HG02759 (cell line): ENCODE measurements at regions not wholly inside any gene's neighbourhood (a gene's known extent, or its start where the extent isn't known, plus 50 kb on each side); places are given as distances from the start of the nearest gene placed in this dataset.

Experiments used
- ATAC-seq: cut with Tn5 transposase; IDR thresholded peaks from one replicate; pipeline ENCODE4 v1.9.1; 2021; ENCODE audit warnings: mild to moderate bottlenecking, moderate library complexity; ENCODE audit not compliant: unreplicated experiment

DNA sequence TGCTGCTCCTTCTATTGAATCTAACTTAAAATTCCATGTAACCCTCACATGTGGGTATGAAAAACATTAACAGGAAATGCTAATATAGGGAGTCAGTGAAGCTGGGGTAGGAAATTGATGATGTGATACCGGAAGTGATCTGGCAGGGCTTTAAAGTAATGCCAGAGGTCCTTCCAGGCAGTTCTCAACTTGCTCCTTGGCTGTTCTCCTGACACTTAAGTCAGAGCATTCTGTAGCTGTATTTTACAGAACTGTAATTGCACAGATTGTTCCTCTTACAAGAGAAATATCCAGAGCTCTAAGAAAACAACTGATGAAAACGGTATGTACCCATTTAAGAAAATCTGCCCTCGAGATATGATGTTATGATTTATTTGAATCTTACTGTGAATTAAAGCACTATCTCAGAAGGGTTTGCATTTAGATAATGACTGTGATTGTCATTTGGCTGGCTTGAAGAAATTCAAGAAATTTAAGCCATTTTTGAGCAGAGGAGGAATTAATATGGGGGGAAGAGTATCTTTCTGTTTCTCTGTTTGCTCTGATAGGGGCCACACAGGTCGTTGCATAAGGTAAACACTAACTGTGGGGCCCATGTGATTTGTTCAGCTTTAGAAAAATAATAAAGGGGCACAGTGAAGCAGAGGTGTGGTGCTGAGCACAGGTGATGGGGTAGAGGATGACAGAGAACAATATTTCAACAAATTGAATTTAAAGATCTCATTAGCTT lies 88.4 kb downstream of the BBS10 start:
- no peak for ATAC-seq

GRCh38 chr12:76259106-76259505 lies 89.1 kb downstream of the BBS10 start:
- no peak for ATAC-seq

DNA sequence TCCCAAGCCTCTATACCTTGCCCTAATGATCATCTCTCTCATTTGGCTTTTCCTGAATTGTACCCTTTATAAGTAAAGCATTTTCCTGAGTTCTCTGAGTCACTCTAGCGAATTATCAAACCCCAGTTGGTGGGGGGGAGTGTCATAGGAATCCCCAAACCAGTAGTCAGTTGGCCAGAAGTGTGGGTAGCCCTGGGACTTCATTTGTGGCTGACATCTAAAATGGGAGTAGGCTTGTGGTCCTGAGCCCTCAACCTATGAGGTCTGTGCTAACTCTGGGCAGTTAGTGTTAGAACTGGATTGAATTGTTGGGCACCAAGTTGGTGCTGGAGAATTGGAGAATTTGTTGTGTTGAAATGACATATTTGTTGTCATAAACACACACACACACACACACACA lies 91.3 kb downstream of the BBS10 start:
- ATAC-seq: no peak

GRCh38 chr12:76256321-76256720 lies 91.9 kb downstream of the BBS10 start:
- ATAC-seq: no peak

DNA sequence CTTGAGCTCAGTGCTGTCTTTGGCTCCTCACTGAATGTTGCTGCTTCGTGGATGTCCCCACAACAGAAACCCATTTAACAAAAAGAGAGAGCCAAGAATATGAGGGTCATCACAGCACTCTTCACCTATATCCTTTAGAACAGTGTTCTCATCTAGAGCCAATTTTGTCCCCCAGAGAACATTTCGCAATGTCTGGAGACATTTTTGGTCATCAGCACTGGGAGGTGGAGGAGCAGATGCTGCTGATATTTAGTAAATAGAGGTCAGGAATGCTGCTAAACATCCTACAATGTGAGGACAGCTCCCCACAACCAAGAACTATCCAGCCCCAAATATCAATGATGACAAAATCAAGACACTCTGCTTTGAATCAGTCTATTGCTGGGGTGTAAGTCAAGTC lies 92.5 kb downstream of the BBS10 start:
- ATAC-seq: no peak

DNA sequence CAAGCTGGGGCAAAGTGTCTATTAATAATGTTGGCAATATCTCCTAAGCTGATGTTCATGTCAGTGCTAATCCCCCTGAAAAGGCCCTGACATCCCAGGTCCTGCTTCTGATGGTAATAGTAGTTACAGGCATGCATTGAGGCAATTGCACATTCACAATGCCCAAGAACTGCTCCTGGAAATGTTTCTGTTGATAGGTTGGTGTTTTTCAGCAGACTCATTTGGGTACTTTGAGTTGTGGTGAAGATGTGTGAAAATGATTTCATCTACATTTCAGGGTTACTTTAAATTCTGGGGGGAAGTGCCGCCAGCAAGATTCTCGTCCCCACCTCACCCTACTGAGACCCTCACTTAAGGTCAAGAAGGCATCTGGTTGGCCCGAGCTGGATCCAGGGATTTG lies 92.9 kb downstream of the BBS10 start:
- no peak for ATAC-seq

DNA sequence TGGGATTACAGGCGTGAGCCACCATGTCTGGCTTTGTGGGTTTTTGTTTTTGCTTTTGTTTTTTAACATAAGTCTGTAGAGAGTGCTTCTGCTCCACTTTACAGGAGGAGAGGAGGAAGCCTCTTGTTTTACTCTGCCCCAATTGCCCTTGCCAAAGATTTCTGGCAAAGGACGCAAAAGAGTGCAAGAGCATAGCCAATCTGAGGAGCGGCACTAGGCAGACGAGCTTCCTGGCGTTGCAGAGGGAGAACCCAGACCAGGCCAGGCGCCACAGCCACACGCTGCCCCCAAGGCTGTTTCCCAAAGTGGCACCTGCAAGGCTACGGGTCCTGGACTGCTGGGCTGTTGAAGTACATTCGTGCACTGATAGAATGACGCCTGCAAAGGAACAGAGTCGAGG lies 96.2 kb downstream of the BBS10 start:
- no peak for ATAC-seq

GRCh38 chr12:76250256-76250655 lies 98.0 kb downstream of the BBS10 start:
- no peak for ATAC-seq

GRCh38 chr12:76249501-76249900 lies 98.7 kb downstream of the BBS10 start:
- no peak for ATAC-seq

DNA sequence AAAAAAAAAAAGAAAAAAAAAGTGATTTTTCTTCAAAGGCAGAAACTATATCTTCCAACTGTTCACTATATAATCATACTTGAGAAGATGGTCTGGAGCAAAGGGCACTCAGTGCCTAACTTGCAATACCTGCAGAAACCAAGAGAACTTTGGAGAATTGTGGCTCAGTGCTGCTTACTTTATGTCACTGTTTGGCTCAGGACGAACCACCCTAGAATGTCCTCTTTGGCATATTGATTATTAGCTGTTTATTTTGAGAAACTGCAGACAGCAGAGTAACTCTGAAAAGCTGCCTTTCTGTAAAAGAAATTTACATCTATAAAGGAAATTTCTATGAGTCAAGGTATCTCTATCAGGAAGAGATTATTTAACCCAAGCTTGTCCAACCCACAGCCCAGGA lies 100.2 kb downstream of the BBS10 start:
- no peak for ATAC-seq

- no peak for ATAC-seq
These were observed 101.1 kb downstream of the BBS10 start for GRCh38 chr12:76247026-76247646.

DNA sequence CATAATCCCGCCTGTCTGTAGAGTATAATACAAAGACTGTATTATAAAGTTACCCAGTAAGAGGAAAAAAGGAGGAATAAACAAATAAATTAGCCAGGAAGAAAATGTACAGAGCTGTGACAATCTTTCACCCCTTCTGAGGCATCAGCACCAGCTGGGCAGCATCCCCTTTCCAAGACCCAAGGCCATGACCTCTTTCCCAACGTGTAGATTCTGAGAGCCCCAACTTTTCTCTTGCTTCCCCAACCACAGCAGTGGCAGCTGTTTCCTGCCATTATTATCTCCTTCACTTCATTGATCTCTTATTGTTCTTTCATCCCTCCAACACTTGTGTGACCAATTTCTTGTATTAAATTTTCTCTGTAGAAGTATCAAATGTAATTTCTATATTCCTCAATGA lies 101.6 kb downstream of the BBS10 start:
- no peak for ATAC-seq

DNA sequence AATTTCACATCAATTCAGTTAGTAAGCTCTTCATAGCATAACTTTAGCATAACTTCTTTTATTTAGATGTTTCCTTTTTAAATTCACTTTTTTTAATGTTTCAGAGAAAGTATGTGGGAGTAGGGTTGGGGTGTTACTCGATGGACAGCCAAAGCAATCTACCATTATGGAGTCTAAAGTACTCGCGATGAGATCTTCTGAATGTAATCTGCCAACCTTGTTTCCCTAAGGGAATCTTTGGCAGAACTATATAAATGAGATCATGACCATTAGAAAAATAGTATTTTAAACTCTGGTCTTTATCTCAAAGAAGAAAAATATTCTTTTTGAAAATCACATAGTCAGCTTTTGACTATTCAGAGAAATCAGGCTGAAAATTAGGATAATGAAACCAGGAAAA lies 103.9 kb downstream of the BBS10 start:
- ATAC-seq: no peak

- no peak for ATAC-seq
These were observed 105.2 kb downstream of the BBS10 start for GRCh38 chr12:76242813-76243550.

DNA sequence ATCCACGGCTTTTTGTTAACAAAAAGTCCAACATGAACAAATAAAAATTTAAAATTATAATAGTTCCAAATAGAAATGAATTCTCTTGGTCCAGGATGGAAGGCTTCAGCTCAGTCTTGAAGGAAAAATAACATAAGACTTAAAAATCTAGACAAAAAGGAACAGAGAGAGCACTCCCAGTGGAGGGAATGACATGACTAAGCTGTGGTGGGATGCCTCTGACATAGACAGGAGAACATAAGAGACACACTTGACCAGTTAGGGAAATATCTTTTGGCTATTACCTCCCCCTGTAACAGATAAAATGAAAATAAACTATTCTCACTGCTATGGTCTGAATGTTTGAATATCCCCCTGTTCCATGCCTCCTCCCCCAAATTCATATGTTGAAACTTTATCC lies 106.8 kb downstream of the BBS10 start:
- no peak for ATAC-seq

- no peak for ATAC-seq
These were observed 107.9 kb downstream of the BBS10 start for GRCh38 chr12:76240281-76240680.

- no peak for ATAC-seq
These were observed 109.5 kb downstream of the BBS10 start for GRCh38 chr12:76238688-76239087.

DNA sequence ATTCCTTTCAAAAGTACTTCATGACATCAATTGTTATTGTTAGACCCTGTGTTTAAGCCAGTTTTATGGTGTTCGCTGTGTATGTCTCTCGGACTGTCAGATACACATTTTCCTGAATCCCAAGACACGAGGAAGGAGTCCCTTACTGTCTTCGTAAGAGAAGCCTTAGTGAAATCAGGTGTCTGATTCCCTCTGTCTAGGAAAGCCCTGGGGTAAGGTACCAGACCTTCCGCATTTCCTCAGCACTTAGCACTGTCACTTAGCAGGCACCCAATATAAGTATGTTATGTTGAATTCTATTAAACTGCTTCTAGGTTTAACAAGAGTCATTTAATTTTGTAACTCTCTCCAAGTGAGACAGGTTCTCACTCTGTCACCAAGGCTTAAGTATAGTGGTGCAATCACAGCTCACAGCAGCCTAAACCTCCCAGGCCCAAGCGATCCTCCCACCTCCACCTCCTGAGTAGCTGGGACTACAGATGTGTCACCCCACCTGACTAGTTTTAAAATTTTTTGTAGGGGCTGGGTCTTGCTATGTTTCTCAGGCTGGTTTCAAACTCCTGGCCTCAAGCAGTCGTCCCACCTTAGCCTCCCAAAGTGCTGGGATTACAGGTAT lies 111.0 kb downstream of the BBS10 start:
- no peak for ATAC-seq

DNA sequence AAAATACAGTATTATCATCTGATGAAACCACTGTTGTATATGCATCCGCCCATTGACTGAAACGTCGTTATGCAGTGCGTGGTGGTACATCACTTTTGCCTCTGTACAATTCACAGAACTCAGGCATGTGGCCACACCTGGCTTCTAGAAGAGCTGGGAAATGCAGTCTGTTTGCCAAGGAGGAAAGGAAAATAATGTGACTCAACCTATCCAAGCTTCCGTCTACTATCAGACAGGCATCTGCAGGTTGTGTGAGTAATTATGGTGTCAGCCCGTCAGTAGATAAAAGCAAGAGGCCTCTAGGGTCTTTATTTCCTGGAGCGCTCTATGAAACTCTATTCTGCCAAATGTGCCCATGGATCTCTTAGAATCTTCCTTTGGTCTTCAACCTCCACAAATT lies 111.6 kb downstream of the BBS10 start:
- no peak for ATAC-seq

- ATAC-seq: no peak
These were observed 113.5 kb downstream of the BBS10 start for GRCh38 chr12:76234741-76235140.

GRCh38 chr12:76232013-76232412 lies 116.2 kb downstream of the BBS10 start:
- ATAC-seq: no peak

- no peak for ATAC-seq
These were observed 121.3 kb downstream of the BBS10 start for GRCh38 chr12:76226956-76227355.
